HG03432 (cell line): ENCODE measurements at regions not wholly inside any gene's neighbourhood (a gene's known extent, or its start where the extent isn't known, plus 50 kb on each side); places are given as distances from the start of the nearest gene placed in this dataset.
A peak's percentile ranks its signal among the peaks of the same experiment; 100 is the strongest.
"Not testable (repeated sequence)": the region's sequence is repeated elsewhere in the genome, so short reads cannot be mapped to it uniquely, and the experiment has no call there.

Source experiments
- ATAC-seq: cut with Tn5 transposase; IDR thresholded peaks from one replicate; pipeline ENCODE4 v1.9.1; 2021; ENCODE audit warnings: mild to moderate bottlenecking, moderate library complexity; ENCODE audit not compliant: unreplicated experiment

DNA sequence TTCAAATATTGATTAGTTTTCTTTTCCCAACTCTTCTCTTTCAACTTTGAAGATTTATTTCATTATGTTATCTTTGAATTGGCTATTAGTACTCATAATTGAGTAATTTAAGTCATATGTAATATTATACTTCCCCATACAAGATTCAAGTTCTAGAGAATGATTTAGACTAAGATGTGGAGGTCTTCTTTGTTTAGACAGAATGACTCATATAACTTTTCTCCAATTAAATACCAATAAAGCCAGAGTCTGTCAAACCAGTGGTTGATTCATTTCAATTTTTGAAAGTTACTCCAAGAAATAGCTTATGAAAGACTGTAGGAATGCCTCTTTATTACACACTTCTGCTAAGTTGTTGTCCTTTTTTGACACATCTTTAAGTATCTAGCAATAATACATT is 115.8 kb upstream of the SLC35F3 start:
- ATAC-seq = no peak

DNA sequence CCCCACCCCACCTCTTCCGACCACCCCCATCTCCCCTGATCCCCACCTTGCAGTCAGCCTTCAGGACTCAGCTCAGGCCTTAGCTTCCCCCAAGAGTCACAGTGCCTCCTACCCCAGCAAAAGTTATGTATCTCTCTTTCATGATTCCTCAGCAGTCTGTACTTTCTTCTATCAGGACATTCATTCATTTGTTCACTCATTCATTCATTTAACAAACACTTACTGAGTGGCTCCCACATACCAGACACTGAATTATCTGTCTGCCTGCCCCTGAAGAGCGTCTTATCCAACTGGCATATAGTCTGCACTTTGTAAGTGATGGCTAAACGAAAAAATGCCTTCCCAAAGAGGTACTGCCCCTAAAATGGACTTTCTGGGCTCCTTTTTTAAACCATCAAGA is 114.4 kb upstream of the SLC35F3 start:
- ATAC-seq = no peak

DNA sequence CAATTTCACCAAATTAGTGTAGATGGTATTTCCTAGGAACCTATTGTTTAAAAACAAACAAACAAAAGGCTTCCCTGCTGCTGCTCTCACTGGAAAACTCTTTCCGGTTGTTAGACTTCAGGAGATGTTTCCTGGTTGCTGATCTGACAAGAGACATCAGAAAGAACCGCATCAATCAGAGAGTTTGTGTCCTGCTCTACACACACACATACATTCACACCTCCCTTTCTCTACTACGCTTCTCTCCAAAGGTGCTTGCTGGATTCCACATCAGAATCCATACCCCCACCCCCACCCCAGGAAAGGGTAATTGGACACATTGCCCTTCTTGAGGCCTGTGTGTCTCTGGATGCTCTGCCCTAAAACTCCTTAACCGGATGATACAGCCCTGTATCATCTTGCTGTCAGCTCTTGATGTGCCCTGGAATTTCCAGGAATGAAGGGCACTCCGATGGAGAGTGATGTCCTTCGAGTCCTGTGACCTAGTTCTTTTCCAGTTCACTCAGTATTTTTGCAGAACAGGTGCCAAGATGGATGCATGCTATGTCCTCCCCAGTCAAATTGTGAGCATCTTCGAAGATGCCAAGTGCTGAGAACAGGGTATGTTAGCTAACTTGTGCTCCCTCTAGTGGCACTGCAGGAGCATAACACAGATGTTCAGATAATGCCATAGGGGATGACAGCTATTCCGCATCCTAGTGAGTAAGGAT is 113.7 kb upstream of the SLC35F3 start:
- ATAC-seq = peak; percentile 90

DNA sequence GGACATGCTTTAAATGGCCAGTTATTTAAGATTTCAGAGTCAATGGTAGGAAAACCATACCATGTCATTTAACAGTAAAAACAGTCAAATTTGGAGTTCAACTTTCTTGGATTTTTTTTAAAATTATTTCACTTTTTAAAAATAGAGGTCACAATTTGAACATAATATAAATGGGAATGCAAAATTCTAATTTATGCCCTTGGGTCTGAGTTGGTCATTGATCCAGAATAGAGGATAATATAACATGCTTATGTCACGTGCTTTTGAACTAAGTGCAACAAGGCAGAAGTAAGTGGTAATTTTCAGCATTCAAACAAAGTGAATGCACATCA is 113.1 kb upstream of the SLC35F3 start:
- ATAC-seq = no peak

DNA sequence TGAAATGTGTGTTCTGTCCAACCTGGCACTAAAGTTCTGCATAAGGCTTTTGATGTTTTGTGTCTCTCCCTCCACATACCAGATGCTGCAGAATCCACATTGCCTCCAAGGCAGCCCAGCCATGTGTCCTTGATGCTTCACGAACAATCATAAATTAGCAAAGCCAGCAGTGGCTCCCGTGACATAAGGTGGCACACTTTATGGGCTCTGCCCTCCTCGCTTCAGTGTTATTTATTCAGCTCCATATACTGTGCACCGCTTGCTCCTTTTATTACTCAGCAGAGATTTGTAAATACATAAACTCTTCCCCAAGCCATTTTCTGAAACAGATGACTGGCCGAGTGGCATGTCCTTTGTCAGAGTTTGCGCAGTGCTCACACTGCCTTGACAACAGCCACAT is 112.8 kb upstream of the SLC35F3 start:
- ATAC-seq = no peak

DNA sequence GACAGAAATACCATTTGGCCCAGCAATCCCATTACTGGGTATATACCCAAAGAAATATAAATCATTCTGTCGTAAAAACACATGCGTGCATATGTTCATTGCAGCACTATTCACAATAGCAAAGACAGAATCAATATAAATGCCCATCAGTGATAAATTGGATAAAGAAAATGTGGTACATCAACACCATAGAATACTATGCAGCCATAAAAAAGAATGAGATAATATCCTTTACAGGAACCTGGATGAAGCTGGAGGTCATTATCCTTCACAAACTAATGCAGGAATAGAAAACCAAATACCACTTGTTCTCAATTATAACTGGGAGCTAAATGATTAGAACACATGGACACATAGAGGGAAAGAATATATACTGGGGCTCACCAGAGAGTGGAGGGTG is 109.6 kb upstream of the SLC35F3 start:
- no peak for ATAC-seq

DNA sequence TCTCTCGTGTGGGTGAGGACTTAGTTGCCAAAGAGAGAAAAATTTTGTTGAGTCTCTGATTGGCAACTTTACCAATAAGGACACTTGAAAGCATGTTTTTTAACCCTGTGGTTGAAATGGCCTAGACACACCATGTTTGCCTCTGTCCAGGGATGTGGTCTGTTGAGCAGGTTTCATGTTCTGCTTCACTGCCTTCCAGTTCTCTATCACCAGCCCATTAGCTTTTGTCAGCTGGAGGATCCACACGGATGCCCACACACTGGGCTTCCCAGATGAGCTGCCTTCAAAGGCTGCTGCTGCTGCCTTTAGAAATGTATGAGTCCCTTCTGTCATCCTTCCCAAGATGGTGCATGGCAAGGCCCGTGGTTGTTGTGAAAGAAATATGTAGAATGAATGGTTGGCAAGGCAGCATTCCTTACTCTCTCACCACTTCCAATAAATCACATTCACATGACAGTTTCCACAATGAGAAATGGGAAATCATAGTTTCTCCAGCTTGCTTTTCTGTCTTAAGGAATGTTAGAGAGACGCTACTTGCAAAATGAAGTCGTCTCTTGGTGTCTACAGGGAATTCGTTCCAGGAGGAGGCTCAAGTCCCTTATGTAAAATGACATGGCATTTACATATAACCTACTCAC is 108.2 kb upstream of the SLC35F3 start:
- ATAC-seq = peak; percentile 60

DNA sequence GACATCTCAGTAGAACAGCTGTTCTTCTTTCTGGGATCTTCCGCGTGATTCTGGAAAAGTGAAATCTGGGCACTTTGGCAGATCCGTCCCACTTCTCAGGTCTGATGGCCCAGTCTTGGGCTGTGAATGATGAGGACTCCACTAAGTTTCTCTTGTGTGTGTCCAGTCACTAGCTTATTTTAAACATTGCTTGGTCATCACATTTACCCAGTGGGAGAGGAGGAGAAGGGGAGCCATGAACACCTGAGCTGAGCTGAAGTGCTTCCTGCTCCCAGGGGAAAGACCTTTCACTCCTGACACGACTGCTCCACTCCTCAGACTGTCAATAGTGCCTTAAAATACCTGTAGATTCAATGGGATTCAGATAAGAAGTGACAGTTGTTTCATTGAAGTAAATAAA is 101.9 kb upstream of the SLC35F3 start:
- no peak for ATAC-seq

DNA sequence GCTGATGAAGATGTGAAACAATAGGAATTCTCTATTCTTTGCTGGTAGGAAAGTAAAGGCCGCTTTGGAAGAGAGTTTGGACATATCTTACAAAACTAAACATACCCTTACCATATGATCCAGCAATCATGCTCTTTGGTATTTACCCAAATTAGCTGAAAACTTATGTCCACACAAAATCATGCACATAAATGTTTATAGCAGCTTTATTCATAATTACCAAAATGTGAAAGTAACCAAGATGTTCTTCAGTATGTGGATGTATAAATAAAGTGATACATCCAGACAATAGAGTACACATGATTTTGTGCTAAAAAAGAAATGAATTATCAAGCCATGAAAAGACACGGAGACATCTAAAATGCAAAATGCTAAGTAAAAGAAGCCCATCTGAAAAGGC is 98.7 kb upstream of the SLC35F3 start:
- no peak for ATAC-seq

DNA sequence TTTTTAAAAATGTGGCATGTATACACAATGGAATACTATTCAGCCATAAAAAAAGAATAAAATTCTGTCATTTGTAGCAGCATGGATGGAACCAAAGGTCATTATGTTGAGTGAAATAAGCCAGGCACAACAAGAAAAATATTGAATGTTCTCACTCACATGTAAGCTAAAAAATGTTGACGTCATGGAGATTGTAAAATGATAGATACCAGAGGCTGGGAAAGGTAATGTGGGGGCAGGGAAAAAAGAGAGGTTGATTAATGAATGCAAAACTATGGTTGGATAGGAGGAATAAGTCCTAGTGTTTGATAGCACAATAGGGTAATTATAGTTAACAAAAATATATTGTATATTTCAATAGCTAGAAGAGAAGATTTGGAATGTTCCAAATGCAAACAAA is 89.1 kb upstream of the SLC35F3 start:
- no peak for ATAC-seq

DNA sequence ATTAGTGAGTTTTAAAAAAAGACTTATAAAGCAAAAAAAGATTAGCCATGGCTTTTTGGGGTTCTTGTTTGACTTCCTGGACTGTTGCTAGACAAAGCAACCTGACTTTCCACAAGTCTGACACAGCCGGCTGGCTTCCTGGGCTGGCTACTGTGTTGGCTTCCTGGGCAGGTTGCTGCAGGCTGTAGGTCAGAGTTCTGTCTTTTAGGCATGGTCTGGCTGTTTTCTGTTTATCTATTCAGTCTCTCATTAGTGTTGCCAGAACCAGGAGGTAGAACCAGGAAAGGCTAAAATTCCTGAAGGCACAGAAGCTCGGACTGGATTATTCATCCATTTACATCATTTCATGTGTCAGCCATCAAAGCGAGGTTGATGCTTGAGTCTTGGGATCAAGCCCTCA is 88.6 kb upstream of the SLC35F3 start:
- ATAC-seq = no peak

DNA sequence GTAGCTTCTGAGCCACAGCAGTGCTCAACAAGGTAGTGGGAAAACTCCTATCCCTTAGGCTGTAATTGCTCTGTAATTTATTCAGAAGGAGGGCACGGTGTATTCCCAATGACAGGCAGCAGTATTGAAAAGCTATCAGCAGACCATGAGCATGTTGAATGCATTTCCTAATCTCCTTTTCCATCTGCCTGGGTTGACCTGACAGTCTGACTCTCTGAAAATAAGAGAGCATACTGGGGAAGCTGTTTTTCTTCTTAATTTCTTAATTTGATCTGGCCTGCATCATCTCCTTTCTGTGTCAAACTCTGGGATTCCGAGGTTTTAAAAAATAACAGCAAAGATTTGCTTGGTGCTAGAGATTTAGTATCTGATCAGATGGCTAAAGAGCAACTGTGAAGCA is 88.1 kb upstream of the SLC35F3 start:
- ATAC-seq = no peak

DNA sequence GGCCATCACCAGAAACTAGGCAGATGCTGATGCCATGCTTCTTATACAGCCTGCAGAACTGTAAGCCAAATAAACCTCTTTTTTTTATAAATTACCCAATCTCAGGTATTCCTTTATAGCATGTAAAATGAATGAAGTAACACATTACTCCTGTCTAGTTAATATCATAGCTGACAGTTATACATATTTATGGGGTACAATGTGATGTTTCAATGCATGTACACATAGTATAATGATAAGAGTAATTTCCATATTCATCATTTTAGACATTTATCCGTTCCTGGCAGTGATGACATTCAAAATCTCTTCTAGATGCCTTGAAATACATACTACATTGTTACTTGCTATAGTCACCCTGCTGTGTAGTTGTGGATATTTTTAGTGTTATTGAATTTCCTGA is 85.4 kb upstream of the SLC35F3 start:
- ATAC-seq = no peak

DNA sequence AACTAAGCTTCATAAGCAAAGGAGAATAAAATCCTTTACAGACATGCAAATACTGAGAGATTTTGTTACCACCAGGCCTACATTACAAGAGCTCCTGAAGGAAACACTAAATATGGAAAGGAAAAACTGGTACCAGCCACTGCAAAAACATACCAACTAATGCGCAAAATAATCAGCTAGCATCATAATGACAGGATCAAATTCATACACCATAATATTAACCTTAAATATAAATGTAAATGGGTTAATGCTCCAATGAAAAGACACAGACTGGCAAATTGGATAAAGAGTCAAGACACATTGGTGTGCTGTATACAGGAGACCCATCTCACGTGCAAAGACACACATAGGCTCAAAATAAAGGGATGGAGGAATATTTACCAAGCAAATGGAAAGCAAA is 80.3 kb upstream of the SLC35F3 start:
- ATAC-seq = not testable (repeated sequence)

DNA sequence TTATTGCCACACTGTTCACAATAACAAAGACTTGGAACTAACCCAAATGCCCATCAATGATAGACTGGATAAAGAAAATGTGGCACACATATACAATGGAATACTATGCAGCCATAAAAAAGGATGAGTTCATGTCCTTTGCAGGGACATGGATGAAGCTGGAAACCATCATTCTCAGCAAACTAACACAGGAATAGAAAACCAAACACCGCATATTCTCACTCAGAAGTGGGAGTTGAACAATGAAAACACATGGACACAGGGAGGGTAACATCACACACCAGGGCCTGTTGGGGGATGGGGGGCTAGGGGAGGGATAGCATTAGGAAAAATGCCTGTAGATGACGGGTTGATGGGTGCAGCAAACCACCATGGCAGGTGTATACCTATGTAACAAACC is 76.5 kb upstream of the SLC35F3 start:
- ATAC-seq = not testable (repeated sequence)

DNA sequence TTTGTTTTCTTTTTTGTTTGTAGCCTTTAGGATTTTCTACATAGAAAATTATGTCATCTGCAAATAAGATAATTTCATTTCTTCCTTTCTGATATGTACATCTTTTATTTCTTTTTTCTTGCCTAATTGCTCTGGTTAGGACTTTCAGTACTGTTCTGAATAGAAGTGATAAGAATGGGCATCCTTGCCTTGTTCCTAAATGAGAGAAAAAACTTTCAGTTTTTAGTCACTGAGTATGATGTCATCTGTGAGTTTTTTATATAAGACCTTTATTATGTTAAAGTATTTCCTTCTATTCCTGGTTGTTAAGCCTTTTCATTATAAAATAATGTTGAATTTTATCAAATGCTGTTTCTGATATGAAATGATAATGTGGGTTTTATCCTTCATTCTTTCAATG is 76.0 kb upstream of the SLC35F3 start:
- no peak for ATAC-seq

DNA sequence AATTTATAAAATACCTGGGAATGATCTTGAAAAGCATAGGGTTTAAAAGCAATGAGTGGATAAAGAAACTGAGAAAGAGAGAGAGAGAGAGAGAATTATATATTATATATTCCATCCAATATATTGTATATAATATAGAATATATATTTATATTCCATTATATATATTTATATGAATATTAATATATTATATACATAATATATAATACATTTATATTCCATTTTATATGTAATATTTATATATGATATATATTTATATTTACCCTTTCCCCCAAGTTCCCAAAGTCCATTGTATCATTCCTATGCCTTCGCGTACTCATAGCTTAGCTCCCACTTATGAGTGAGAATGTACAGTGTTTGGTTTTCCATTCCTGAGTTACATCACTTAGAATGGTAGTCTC is 69.9 kb upstream of the SLC35F3 start:
- no peak for ATAC-seq

DNA sequence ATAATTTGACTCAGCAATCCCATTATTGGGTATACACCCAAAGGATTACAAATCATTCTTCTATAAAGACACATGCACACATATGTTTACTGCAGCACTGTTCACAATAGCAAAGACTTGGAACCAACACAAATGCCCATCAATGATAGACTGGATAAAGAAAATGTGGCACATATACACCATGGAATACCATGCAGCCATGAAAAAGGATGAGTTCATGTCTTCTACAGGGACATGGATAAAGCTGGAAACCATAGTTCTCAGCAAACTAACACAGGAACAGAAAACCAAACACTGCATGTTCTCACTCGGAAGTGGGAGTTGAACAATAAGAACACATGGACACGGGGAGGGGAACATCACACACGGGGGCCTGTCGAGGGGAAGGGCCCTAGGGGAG is 66.3 kb upstream of the SLC35F3 start:
- not testable (repeated sequence) for ATAC-seq

DNA sequence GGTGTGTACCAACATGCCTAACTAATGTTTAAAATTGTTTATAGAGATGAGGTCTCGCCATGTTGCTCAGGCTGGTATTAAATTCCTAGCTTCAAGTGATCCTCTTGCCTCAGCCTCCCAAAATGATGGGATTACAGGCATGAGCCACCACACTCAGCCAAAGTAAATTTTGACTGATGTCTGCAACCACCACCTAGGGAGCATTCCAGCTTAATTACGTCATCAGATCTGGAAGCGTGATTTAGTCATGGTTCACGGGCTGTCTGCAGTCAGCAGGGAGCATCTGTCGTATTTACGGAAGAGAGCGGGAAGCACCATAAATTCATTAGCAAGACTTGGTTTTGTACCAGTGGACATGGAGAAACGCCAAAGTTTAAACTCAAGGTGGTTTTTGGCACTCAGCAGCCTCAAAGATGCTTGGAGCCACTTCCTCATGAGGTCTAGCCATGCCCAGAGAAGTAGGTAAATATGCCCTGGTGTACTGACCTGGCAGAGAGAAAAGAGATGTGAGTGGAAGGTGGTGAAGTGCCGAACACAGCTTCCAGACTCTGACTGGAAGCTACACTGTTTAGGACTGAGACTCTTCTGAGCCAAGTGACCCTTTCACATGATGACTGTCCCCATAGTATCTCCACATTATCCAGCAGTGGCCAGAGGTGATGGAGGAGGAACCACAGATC is 60.8 kb upstream of the SLC35F3 start:
- no peak for ATAC-seq

DNA sequence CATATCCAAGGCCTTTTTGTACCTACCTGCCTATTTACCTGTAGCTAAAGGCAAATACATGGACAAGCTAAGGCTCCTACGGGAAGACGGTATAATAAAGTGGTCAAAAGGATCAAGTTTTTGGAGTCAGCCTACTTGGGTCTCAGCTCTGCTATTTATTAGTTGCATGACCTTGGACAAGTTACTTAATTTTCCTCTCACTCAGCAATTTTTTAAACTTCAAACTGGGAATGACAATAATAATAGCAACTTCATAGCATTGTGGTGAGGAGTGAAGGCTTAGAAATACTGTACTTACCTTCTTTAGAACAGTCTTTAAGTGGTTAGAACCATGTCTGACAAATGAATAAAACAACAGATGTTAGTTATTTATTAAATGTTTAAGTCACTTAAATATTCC is 60.2 kb upstream of the SLC35F3 start:
- ATAC-seq = no peak

DNA sequence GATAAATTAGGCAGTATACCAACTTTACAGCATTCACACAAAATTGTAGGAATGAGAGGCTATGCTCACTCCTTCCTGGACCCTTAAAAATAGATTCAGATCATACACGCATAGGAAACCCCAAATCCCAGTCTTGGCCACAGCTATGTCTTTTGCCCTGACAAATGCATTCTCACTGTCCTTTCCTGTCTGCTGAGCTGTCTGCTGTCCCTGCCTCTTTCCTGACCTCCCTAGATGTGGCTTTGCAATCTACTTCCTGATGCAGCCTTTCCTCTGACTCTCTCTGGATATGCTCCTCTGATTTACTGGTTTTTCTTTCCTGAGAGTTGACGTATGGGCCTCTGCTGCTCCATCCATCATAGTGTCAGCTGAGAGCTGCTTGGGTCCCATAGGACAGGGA is 59.8 kb upstream of the SLC35F3 start:
- ATAC-seq = no peak
